ENCODE measurements at regions not wholly inside any gene's neighbourhood (a gene's known extent, or its start where the extent isn't known, plus 50 kb on each side); places are given as distances from the start of the nearest gene placed in this dataset.

- no peak for TF ChIP-seq CTCF (IDR thresholded peaks at IDR 0.05; ENCODE audit: low read depth, low read length, missing control alignments)
- no peak for DNase-seq (ENCODE audit: low read depth)
- H3K4me3 ChIP-seq (ENCODE audit: low read depth, low read length) = no peak overlapping the region
Measured at GRCh38 chr9:7907551-7908337, 108.2 kb upstream of the DMAC1 start.

GRCh38 chr9:7906783-7907550 lies 107.4 kb upstream of the DMAC1 start:
- TF ChIP-seq CTCF (IDR thresholded peaks at IDR 0.05; ENCODE audit: low read depth, low read length, missing control alignments) = no peak
- H3K4me3 ChIP-seq (ENCODE audit: low read depth, low read length) = no peak overlapping the region
- no peak for DNase-seq (ENCODE audit: low read depth)

GRCh38 chr9:7901621-7902020 lies 102.0 kb upstream of the DMAC1 start:
- DNase-seq (ENCODE audit: low read depth) = no peak
- no peak for TF ChIP-seq CTCF (IDR thresholded peaks at IDR 0.05; ENCODE audit: low read depth, low read length, missing control alignments)
- no peak overlapping the region for H3K4me3 ChIP-seq (ENCODE audit: low read depth, low read length)

GRCh38 chr9:7900541-7900940 lies 101.0 kb upstream of the DMAC1 start:
- no peak for DNase-seq (ENCODE audit: low read depth)
- TF ChIP-seq CTCF (IDR thresholded peaks at IDR 0.05; ENCODE audit: low read depth, low read length, missing control alignments) = no peak
- H3K4me3 ChIP-seq (ENCODE audit: low read depth, low read length) = no peak overlapping the region

- no peak overlapping the region for H3K4me3 ChIP-seq (ENCODE audit: low read depth, low read length)
- no peak for DNase-seq (ENCODE audit: low read depth)
Measured at GRCh38 chr9:7899753-7900152, 100.2 kb upstream of the DMAC1 start.

GRCh38 chr9:7894231-7894630 lies 94.7 kb upstream of the DMAC1 start:
- no peak overlapping the region for H3K4me3 ChIP-seq (ENCODE audit: low read depth, low read length)
- DNase-seq (ENCODE audit: low read depth) = no peak
- no peak for TF ChIP-seq CTCF (IDR thresholded peaks at IDR 0.05; ENCODE audit: low read depth, low read length, missing control alignments)

More at GRCh38 chr9:7899753-7900152, 100.2 kb upstream of the DMAC1 start:
- no peak for TF ChIP-seq CTCF (IDR thresholded peaks at IDR 0.05; ENCODE audit: low read depth, low read length, missing control alignments)
